Epithelial cell of prostate (primary cell): ENCODE measurements at regions not wholly inside any gene's neighbourhood (a gene's known extent, or its start where the extent isn't known, plus 50 kb on each side); places are given as distances from the start of the nearest gene placed in this dataset.

ENCODE experiments used
- DNase-seq: peaks from one replicate; pipeline ENCODE4 v3.0.0-alpha.2; 2011; ENCODE audit warnings: low read depth, low spot score
- H3K27ac ChIP-seq: fragments of 450-650 bp; 2 replicates; pipeline ENCODE4 v1.5.1; 2017; ENCODE audit warnings: mild to moderate bottlenecking

GRCh38 chr4:181566490-181566889, 676.7 kb upstream of the TENM3 start:
- no peak overlapping the region for H3K27ac ChIP-seq
- DNase-seq, result no peak

DNA sequence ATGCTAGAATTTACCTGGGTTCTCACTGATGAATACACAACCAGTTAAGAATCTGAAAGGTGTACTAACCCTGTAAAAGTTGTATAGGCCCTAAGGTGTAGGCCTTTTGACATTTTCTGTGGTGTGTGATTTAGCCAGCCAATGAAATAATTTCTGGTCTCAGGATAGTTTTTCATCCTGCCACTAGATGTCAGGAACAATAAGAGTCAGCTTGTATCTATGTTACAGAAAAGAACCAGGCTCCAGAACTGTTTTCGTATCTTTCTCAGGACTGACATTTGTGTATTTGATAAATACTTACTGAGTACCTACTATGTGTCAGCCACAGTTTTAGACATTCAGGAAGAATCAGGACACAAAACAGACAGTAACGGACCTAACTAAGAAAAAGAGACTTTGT, 673.6 kb upstream of the TENM3 start:
- H3K27ac ChIP-seq, result no peak overlapping the region
- no peak for DNase-seq

DNA sequence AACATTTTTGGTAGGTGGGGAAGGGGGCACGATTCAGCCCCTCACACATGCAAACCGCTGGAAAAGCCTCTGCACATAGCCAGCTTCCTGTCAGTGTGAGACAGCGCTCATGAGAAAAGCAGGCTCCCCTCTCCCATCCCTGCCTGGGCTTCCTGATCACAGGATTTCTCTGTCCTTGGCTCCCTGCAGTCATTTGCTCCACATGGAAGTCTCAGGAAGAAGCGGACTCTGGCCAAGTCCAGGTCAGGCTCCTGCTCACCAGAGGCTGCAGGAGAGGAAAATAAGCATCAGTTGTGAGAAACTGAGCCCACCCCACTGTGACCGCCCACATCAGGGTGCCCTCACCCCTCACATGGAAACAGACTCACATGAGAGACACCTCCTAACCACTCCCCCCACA, 664.3 kb upstream of the TENM3 start:
- H3K27ac ChIP-seq, result no peak overlapping the region
- no peak for DNase-seq

DNA sequence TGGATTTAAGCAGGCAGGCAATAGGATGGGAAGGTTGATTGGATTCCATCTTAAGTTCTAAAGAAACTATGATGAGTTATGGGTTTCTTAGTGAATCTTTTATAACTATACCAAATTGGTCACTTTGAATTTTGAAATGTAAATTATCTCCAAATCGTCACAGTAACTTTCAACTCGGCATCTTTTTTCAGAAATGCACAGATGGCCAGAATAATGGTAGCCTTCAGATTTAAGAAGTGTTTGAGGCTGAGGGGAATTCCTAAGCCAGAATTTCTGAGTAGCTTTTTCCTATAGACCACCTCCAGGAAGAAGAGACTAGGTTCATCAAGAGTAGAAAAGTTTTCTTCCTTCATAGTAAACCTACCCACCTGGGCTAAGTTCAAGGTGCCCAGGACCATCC, 663.7 kb upstream of the TENM3 start:
- DNase-seq, result no peak
- H3K27ac ChIP-seq, result no peak overlapping the region

- H3K27ac ChIP-seq, result no peak overlapping the region
- no peak for DNase-seq
Measured at GRCh38 chr4:181581983-181582382, 661.2 kb upstream of the TENM3 start.

DNA sequence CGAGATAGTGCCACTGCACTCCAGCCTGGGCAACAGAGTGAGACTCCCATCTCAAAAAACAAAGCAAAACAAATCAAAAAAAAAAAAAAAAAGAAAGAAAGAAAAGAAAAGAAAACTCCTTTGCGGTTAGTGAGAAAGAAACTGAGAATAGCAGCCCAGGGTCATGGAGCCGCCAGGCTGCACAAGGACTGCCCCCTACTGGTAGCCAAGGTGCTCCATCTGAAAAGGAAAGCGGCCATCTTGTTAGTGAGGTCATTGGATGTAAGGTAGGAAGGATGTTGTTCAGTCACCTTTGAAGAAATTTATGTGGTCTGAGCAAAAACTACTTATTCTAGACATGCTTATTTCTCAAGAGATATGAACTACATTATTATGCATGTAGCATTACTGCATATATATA, 660.6 kb upstream of the TENM3 start:
- no peak for DNase-seq
- no peak overlapping the region for H3K27ac ChIP-seq

- H3K27ac ChIP-seq, result no peak overlapping the region
- no peak for DNase-seq
Measured at GRCh38 chr4:181588733-181589302, 654.4 kb upstream of the TENM3 start.

GRCh38 chr4:181592221-181592745, 650.9 kb upstream of the TENM3 start:
- no peak overlapping the region for H3K27ac ChIP-seq
- no peak for DNase-seq

- DNase-seq, result no peak
- H3K27ac ChIP-seq, result no peak overlapping the region
Measured at GRCh38 chr4:181593703-181594102, 649.5 kb upstream of the TENM3 start.

DNA sequence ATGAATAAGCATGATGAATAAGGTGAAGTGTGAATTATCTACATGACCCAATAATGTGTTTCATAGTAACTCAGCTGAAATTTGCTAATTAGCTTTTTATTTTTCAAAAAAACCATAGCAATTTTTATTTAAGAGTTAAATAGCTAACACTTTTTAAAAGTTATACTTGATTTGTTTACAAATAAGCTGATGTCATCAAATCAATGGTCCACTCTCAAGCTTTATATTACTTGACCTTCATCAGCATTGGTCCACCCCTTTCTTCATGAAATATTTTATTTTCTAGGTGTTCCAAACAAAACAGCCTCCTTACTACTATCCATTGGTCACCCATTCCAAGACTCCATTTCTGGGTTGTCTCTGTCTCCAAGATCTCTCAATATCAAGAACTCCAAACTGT, 649.0 kb upstream of the TENM3 start:
- no peak overlapping the region for H3K27ac ChIP-seq
- DNase-seq, result no peak

GRCh38 chr4:181595716-181596115, 647.5 kb upstream of the TENM3 start:
- no peak for DNase-seq
- no peak overlapping the region for H3K27ac ChIP-seq

- DNase-seq, result no peak
Measured at GRCh38 chr4:181597766-181598165, 645.4 kb upstream of the TENM3 start.

GRCh38 chr4:181599134-181599533, 644.1 kb upstream of the TENM3 start:
- DNase-seq, result no peak
- no peak overlapping the region for H3K27ac ChIP-seq

More at GRCh38 chr4:181597766-181598165, 645.4 kb upstream of the TENM3 start:
- H3K27ac ChIP-seq, result no peak overlapping the region

DNA sequence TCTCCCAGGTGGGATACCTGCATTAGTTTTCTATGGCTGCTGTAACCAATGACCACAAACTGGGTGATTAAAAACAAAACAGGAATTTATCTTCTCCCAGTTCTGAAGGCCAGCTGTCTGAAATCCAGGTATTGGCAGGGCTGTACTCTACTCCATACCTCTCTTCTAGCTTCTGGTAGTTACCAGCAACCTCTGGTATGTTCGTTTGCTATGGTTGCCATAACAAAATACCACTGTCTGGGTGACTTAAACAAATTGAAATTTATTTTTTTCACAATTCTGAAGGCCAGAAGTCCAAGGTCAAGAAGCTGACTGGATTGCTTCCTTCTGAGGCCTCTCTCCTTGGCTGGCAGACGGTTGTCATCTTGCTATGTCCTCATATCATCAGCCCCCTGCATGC, 642.1 kb upstream of the TENM3 start:
- DNase-seq, result no peak
- no peak overlapping the region for H3K27ac ChIP-seq

- no peak for DNase-seq
- H3K27ac ChIP-seq, result no peak overlapping the region
Measured at GRCh38 chr4:181604546-181604945, 638.7 kb upstream of the TENM3 start.

- no peak overlapping the region for H3K27ac ChIP-seq
- DNase-seq, result no peak
Measured at GRCh38 chr4:181606300-181606699, 636.9 kb upstream of the TENM3 start.

DNA sequence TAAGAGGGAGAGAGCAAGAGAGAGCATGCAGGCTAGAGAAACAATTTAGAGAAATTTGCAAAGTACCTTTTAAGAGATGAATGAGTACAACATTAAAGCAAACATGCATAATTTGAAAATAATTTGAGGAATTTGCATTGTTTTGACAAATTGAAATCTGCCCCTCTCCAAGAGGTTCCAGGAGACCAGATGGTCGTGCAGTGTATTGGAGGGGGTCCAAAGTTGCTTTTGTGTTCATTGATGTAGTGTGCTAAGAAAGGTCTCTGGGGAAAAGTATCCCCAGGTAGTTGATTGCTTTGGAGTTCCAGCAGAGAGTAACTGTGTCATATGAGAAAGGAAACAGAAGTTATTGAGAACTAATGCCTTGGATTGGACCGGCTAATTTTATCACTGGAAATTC, 635.0 kb upstream of the TENM3 start:
- H3K27ac ChIP-seq, result no peak overlapping the region
- no peak for DNase-seq

GRCh38 chr4:181611033-181611711, 632.0 kb upstream of the TENM3 start:
- no peak overlapping the region for H3K27ac ChIP-seq
- no peak for DNase-seq

- no peak overlapping the region for H3K27ac ChIP-seq
- DNase-seq, result no peak
Measured at GRCh38 chr4:181611946-181612600, 631.1 kb upstream of the TENM3 start.

DNA sequence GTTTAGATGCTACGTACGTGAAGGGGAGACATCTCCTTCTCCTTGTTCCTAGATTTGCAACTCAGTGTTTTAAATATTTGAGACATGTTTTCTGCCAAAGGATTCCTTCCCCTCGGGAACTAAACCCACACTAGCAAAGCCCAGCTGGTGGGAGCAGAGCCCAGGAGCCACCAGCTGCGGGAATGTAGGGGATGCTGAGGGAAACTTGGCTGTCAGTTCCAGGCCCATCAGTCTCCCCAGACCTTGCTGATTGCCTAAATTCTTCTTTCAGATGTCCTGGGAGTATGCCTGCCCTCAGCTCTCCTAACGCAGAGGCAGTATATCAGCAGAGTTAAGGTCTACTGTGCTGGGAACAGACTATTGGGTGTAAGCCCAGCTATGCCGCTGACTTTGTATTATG, 630.0 kb upstream of the TENM3 start:
- H3K27ac ChIP-seq, result no peak overlapping the region
- no peak for DNase-seq

- DNase-seq, result no peak
- no peak overlapping the region for H3K27ac ChIP-seq
Measured at GRCh38 chr4:181618038-181618618, 625.1 kb upstream of the TENM3 start.
